Femur (tissue), 1 donor: ENCODE measurements at regions not wholly inside any gene's neighbourhood (a gene's known extent, or its start where the extent isn't known, plus 50 kb on each side); places are given as distances from the start of the nearest gene placed in this dataset.

Experiments
- DNase-seq: peaks from one replicate; pipeline ENCODE4 v3.0.0-alpha.2; 2017

DNA sequence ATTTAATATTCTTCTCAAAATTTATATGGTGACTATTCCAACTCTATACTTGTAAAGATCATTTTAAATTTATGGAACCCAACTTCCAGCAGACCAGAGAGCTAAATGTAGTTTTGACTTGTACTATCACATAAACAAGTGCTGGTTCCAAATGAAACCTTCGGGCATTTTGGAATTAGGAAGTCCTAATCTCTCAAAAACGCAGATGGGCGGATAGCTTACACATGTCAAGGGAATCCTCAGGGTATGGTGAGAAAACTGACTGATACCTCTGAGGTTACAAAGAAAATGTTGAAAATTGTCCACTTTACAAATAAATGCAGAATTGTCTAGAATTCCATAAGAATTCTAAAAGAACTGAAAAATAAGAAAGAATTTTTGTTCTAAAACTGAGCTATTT lies 224.1 kb downstream of the SS18 start:
- DNase-seq: no peak

DNA sequence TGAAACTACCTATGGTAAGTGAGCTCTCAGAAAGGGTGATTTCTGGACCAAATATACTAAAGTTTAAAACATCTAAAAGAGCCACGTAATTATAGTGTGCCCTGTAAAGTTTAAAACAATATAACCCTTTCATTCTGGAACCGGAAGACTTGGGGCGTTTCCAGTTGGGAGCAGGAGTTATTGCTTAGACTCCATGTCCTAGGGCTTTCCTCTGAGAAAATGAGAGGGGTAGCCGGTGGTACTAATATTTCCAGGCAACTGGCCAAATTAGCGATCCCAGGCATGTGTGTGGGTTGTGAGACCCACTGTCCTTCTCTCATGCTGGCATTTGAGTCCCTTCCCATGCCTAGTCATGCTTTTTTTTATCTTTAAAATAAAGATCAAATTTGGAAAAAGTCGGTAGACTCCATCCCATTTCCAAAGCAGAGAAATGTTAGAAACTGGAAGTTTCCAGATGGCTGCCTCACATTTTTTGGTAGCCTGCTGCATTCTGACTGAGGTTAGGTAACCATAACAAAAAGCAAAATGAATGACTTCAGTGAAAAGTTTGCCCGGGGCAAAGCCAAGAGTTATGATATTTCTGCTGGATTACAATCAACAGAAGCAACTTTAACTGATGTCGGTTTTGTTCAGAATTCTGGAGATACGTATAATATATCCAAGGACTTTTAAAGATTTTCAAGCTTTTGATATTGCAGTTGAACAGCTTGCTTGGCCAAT lies 227.4 kb downstream of the SS18 start:
- DNase-seq: peak; percentile 36

- DNase-seq: no peak
These were observed 236.6 kb downstream of the SS18 start for GRCh38 chr18:25853691-25854433.

- DNase-seq: no peak
These were observed 246.6 kb downstream of the SS18 start for GRCh38 chr18:25843791-25844190.

- DNase-seq: no peak
These were observed 247.7 kb downstream of the SS18 start for GRCh38 chr18:25842665-25843064.

GRCh38 chr18:25834061-25834460 lies 256.4 kb downstream of the SS18 start:
- DNase-seq: no peak

DNA sequence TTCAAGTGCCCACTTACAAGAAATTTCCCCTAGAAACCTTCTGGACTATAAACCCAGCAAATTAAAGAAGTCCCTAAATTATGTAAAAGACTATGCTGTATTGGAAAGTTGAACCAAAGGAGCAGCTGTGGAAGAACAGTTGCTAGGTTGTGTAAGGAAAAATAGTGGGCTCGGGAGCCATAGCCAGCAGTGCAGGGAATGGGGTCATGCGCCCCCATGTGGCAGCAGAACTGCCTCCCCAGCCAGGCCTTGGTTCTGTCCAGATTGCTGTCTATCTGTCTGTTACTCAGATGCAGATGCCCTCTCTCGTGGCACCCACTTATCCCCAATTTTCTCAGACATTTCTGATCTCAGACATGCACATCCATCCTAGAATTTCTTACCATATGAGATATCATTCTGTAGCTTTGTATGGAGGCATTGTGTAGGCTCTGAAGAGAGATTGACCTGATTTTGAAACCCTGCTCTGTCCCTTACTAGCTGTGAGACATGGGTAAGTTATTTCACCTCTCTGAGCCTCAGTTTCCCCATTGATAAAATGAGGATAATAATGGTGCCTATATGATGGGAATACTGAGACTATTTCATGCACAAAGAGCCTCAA lies 258.3 kb downstream of the SS18 start:
- DNase-seq: peak; percentile 83

- no peak for DNase-seq
These were observed 259.1 kb downstream of the SS18 start for GRCh38 chr18:25831301-25831701.

- DNase-seq: peak; percentile 68
These were observed 259.6 kb downstream of the SS18 start for GRCh38 chr18:25830787-25831186.

DNA sequence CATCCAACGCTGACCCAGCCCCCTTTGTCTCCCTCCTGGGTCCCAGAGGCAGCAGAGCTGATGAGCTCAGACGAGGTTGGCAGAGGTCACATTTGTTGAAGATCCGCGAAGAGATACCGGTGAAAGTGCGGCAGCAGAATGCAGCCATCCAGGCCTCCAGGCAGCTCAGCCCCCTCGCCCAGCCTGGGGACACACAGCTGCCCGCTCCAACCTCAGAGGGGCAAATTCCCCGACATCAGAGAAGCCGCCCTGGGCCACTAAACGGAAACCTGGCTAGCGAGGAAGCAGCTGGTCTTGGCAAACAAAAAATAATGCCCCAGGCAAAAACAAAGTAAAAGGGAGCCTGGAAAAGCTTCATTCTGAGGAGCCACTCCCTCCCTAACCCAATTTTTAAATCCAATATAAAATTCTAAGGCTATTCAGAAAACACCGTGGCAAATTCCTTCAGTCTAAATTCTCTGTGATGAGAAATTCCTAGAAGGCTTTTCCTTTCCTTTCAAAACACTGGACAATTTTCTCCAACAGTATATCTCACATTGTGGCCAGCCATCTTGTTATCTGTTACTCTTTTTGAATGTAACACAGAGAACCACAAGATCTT lies 262.4 kb downstream of the SS18 start:
- no peak for DNase-seq

DNA sequence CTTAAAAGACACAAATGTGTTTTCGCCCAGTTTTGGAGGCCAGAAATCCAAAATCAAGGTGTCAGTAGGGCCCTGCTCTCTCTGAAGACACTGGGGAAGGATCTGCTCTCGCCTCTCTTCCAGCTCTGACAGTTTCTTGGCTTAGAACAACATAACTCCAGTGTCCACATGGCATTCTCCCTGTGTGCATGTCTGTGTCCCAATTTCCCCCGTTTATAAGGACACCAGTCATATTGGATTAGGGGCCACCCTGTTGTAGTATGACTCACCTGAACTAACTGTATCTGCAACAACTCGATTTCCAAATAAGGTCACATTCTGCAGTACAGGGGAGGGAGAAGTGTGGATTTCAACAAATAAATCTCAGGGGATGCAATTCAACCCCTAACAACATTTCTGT lies 263.2 kb downstream of the SS18 start:
- no peak for DNase-seq

GRCh38 chr18:25826823-25827222 lies 263.6 kb downstream of the SS18 start:
- DNase-seq: no peak

GRCh38 chr18:25825979-25826776 lies 264.2 kb downstream of the SS18 start:
- no peak for DNase-seq

GRCh38 chr18:25825056-25825455 lies 265.4 kb downstream of the SS18 start:
- DNase-seq: no peak

DNA sequence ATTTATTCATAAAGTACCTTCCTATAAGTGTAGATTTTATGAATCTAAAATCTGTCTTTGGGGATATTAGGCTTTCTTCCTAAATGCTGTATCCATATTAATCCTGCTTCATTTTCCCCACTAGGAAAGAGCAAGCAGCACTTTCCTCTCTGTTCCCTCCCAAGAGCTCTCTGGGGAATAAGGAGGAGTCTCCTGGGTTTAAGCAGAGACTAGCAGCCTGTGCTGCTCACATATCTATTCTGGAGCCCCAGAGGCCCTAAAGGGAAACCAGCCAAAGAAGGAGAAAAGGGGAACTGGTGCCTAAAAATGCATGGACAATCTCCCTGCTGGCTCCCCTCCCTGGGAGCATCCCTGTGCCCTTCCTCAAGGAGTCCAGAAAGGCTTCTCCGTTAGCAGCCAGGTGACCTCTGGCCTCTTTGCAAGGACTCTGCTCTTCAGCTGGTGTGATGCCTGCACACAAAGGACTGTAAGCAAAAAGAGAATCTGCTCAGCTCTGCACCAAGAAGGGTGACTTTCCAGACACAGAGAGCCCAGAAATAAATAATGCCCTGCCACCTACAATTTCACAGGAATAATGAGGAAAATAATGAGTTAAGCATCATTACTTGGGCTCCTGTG lies 270.6 kb downstream of the SS18 start:
- no peak for DNase-seq

GRCh38 chr18:25818505-25818904 lies 271.9 kb downstream of the SS18 start:
- DNase-seq: no peak

GRCh38 chr18:25817546-25818237 lies 272.7 kb downstream of the SS18 start:
- no peak for DNase-seq

DNA sequence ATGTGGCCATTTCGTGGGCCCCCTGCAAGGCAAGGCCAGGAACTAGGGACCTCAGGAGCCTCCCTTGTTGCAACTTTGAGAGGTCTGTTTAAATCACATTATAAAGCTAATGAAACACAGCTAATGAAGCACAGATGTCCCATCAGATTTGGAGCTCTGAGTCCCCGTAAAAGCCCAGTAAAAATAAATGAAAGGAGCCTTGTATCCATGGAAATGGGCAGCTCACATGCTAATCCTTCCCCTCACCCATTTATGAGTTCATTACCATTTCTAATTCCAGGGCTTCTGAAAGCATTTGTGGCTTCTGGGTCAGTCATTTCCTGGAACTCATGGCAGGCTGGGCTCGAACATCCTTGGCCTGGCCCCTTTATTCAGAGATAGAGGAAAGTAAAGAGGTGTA lies 274.8 kb downstream of the SS18 start:
- DNase-seq: no peak

- no peak for DNase-seq
These were observed 275.5 kb downstream of the SS18 start for GRCh38 chr18:25814841-25815458.

- no peak for DNase-seq
These were observed 277.3 kb downstream of the SS18 start for GRCh38 chr18:25813110-25813509.

- no peak for DNase-seq
These were observed 279.7 kb downstream of the SS18 start for GRCh38 chr18:25810736-25811135.
